NCI-H2227 (cell line): ENCODE measurements at regions not wholly inside any gene's neighbourhood (a gene's known extent, or its start where the extent isn't known, plus 50 kb on each side); places are given as distances from the start of the nearest gene placed in this dataset.
"Not testable (repeated sequence)": the region's sequence is repeated elsewhere in the genome, so short reads cannot be mapped to it uniquely, and the experiment has no call there.

Experiments used
- DNase-seq: peaks from one replicate; lab custom pipeline; 2025; ENCODE audit not compliant: unreplicated experiment; lab: John Stamatoyannopoulos, UW

- DNase-seq = not testable (repeated sequence)
These were observed 150.9 kb upstream of the TEX13D start for GRCh38 chrX:124181515-124181914.

- no peak for DNase-seq
These were observed 142.0 kb upstream of the TEX13D start for GRCh38 chrX:124190440-124190839.

- DNase-seq = no peak
These were observed 138.3 kb upstream of the TEX13D start for GRCh38 chrX:124194199-124194598.

GRCh38 chrX:124194901-124195300, 137.6 kb upstream of the TEX13D start:
- DNase-seq = no peak

- no peak for DNase-seq
These were observed 129.1 kb upstream of the TEX13D start for GRCh38 chrX:124203311-124203710.

DNA sequence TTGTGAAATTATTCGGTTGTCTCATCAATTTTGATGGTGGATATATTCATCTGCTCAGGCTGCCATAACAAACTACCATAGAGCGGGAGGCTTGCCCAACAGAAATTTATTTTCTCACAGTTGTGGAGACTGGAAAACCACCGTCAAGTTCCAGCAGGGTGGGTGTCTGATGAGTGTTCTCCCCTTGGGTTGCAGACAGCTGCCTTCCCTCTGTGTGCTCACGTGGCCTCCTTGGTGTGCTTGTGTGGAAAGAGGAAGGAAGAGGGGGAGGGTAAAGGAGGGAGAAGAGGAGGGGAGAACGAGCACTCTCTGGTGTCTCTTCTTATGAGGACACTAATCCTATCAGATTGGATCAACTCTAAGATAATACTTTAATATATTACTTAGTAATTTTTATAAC, 123.8 kb upstream of the TEX13D start:
- DNase-seq = no peak

DNA sequence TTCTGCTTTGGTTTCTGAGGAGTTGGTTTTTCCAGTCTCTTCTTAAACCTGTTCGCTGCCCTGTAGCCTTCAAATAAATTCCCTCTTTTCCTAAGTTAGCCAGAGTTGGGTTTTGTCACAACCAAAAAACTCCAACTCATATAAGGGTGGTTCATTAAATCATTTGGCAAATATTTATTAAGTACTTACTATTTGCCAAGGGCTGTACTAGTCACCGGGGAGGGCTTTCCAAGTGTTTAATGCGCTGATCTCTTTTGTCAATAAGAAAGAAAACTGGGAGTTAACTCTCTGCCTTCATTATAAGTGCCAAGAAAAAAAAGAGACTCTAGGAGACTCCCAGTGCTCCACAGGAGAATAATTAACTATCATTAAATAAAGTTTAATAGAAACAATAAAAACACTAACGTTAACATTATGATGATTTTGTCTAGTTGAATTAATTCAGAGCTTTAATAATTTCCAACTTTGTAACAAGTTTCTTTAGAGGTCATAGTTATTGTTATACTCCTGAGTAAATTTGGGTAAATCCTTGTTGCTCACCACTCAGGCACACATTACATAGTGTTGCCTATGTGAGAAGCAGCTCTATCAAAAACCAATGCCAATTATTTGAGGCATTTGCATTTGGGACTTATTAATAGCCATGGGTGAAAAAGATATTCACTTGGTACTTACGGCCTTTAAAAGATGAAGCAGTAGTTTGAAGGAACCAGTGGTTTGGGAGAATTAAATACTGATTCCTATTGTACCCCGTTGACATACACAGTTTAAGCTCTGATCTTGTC, 122.5 kb upstream of the TEX13D start:
- DNase-seq = no peak

- peak; percentile 30 for DNase-seq
These were observed 121.0 kb upstream of the TEX13D start for GRCh38 chrX:124211312-124211942.

DNA sequence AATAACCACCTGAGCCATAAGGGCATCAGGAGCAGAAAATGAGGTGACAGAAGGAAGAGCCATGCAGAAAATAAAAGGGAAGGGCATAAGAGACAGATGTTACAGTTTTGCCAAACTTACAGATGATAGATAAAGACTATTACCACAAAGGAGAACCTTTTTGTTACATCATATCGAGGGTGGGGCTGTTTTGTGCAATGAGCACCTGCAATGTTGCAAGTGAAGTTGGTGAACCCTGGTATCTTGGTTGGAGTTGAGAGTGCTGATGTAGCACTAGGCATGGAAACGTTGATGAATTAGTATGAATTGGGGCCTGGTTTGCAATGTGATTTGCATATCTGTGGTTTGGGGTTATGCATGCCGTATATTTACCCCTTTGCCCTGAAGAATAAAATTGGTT, 119.8 kb upstream of the TEX13D start:
- no peak for DNase-seq

GRCh38 chrX:124215786-124216185, 116.7 kb upstream of the TEX13D start:
- no peak for DNase-seq

DNA sequence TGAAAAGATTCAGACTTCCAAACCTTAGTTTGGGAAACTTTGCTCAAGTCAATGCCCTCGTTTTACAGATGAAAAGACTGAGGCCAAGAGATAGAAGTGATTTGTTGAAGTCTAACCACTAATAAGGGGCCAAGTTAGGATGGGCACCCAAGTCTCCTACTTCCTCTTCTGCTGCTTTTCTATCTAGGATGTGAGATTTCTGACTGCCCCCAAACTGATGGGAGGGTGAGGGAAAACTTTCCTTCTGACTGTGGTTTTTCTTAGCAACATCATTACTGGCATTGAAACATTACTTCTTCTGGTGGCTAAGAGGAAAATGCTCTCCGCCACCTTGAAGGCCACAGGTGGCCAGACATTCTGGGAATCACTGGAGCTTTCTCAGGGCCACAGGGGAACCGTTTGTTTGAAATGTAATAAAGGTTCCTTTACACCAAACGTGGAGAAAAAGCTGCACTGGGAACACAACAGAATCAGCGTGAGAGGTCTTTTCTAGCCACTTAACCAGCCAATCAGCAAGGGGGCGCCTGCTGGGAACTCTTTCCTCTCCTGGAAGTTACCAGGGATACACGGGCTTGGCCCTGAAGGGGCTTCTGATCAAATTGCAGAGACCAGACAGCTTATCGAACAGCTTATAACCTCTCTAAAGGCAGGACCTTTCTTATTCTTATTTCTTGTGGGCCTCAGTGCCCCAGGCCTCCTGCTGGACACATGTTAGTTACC, 115.9 kb upstream of the TEX13D start:
- no peak for DNase-seq

DNA sequence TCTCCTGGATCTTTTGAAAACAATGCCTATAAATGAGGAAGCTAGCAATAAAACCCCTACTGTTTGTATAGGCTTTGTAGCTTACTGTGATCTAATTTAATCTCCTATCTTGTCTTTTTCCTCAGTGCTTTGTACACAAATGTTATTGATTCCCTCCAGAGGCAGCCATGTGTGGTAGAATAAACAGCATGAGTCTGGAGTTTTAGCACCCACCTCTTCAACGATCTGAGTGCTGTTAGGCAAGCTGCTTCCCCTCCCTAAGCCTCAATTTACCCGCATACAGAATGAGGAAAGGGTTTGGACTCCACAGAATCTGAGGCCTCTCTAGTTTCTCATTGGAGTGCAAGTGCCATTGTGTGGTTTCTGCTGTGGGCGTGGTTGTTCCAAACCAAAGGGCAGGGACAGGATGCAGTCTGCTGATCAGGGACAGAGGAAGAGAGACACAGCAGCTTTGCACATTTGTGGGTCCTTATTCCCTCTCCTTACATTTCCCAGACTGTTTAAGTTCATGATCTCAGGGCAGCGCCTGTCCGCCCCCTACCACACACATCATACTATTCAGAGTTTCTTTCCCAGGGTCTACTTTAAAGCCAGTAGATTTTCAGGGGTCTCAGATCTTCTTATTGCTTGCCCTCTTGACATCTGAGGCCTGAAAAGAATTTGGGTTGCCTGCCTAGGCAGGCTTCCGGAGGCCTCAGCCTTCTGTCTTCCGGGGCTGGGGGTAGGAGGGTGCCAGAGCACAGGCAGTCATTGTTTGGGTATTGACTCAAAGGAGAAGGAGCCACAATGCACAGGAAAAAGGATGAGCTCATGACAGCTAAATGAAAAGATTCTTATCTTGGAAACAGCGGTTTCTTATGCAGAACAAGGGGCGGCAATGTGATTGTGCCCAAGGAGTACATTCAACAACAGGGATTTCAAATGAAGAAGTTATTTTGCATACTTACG, 114.9 kb upstream of the TEX13D start:
- DNase-seq = no peak

DNA sequence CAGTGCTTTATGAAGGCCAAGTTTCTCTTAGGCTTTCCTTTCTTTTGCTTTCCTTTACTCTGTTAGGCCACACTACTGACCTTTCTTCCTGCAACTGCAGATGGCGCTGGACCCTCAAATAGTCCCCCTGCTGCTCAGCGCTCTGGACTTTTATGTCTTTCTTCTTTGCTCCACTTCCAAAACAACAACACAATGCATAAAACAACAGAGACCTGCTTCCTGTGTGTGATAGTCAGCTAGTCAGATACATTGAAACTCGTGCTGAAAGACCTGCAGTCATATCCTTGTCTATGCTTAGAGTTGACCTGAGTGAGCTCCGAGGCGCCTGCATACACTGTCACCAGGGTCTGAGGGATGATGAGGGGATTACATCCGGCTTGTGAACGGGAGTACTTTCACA, 108.9 kb upstream of the TEX13D start:
- DNase-seq = no peak

DNA sequence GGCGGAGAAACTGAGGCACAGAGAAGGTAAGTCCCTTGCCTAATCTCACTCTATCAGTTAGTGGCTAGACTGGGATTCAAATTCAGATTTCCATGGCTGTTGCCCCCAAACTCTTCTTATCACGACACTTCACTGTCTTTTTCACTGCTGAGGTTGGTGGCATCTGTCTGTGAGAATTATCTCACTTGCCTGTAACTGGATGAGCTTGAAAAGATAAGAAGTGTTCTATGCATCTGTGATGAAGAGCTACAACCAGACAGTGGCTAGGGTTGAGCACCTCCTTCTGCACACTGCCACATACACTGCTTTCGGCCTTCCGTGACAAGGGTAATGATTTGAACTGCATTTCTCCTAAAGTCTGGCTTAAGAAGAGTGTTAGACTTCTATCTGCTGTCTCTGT, 107.9 kb upstream of the TEX13D start:
- DNase-seq = no peak

DNA sequence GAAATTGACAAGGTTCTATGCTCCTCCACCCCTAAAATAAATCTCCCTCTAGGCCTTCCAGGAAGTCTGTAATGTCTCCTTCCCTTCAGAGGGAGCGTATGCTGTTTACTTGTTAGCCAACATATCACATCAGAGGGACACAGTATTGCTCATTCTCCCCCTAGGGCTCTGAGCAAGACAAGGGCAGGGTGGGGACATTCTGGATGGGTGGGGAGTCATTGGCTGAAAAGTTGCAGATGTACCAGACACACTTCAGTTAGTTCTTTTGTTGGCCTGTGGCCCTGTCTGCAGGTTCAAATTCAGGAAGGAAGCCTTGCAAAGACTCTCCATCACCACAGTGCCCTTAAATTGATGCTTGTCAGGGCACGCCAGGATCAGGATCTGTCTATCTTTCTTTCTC, 106.3 kb upstream of the TEX13D start:
- DNase-seq = no peak

DNA sequence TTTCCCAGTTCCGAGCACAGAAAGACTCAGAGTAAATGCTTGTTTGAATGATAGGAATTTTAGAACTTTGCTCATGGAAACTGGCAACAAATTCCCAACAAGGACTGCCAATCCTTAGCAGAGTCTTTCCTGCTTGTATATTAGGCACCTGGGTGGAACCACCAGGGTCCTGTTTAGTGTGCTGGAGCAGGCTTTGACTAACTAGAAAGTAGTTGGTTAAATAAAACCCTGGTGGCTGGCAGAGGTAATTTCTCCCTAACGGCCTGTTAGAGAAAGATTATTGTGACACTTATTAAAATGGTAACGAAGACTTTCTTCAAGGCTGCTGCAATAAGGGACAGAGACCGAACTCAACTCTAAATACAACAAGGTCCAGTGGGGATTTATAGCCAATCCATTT, 103.6 kb upstream of the TEX13D start:
- no peak for DNase-seq

- no peak for DNase-seq
These were observed 103.1 kb upstream of the TEX13D start for GRCh38 chrX:124229374-124229773.

DNA sequence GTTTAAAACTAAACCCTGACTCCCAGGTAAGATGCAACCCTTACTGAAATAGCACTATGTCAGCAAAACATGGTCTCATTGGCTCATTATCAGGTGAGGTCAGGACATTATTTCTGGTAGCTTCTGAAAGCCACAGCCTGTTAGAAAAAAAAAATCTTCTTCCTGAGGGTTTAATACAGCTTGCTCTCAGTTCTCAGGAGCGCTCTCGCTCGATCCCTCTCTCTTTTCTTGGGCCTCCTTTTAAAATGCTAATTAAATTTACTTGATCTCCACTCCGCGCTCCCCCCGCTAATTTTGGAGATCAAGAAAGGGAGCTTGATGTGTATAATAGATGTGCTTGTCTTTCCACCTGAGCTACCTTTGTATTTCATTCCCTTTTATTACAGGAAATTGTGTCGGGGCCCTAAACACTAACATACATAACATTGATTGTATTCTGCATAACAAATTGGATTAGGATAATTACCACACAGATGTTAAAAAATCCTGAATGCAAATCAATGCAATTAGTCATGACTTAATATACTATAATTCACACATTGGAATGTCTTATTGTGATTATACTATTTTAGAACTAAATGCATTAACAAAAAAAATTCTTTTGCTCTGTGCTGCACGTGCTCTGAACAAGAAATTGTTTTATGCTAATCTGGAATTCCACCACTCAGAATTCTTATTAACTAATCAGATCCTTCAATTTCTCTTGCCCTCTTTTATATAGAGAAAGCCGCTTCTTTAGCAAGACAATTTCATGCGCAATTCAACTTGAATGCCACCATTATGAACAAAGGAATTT, 101.6 kb upstream of the TEX13D start:
- no peak for DNase-seq

GRCh38 chrX:124231451-124231759, 101.1 kb upstream of the TEX13D start:
- DNase-seq = no peak

DNA sequence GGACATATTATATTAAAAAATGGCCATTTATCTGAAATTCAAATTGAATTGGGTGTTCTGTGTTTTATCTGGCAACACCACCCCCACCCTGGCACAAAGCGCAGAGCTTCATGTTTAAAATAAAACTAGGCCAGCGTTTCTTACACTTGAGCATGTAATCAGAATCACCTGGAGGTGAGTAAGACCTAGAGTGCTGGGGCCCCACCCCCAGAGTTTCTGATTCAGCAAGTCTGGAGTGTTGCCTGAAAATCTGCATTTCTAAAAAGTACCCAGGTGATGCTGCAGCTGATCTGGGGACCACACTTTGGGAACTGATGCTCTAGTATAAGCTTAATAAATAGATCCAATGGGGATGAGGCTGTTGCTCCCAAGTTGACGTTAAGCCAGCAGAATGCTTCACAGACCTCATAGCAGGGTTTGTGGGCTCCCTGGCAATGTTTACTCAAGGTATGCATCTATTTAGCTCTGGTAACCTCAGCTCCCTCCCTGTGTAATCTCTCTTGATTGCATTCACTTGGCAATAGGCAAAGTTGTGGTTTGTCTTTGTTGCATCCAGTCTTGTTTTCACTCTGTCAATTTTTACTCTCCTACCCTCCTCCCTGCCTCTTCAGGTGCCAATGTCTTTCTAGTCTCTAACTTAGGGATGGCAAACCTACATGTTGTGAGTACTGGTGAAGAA, 99.8 kb upstream of the TEX13D start:
- DNase-seq = no peak
